DMS153 treated with DMSO at 0.1 percent for 48 hours (cell line): ENCODE measurements at regions not wholly inside any gene's neighbourhood (a gene's known extent, or its start where the extent isn't known, plus 50 kb on each side); places are given as distances from the start of the nearest gene placed in this dataset.

ENCODE experiments used
- DNase-seq: peaks from one replicate; lab custom pipeline; 2025; ENCODE audit not compliant: unreplicated experiment; lab: John Stamatoyannopoulos, UW

- no peak for DNase-seq
These were observed 784.6 kb downstream of the RNF144A start for GRCh38 chr2:7701791-7702190.

GRCh38 chr2:7703048-7703447 lies 785.8 kb downstream of the RNF144A start:
- DNase-seq: no peak

GRCh38 chr2:7703543-7704144 lies 786.4 kb downstream of the RNF144A start:
- DNase-seq: peak; percentile 71

- no peak for DNase-seq
These were observed 787.2 kb downstream of the RNF144A start for GRCh38 chr2:7704296-7704865.

GRCh38 chr2:7706791-7707190 lies 789.6 kb downstream of the RNF144A start:
- DNase-seq: no peak

- DNase-seq: no peak
These were observed 790.5 kb downstream of the RNF144A start for GRCh38 chr2:7707723-7708122.

- no peak for DNase-seq
These were observed 792.7 kb downstream of the RNF144A start for GRCh38 chr2:7709907-7710306.

GRCh38 chr2:7711167-7711566 lies 794.0 kb downstream of the RNF144A start:
- DNase-seq: no peak

GRCh38 chr2:7719876-7720275 lies 802.7 kb downstream of the RNF144A start:
- DNase-seq: no peak

GRCh38 chr2:7721413-7721995 lies 804.3 kb downstream of the RNF144A start:
- no peak for DNase-seq

GRCh38 chr2:7722212-7722910 lies 805.1 kb downstream of the RNF144A start:
- DNase-seq: no peak

- DNase-seq: no peak
These were observed 807.1 kb downstream of the RNF144A start for GRCh38 chr2:7724336-7724735.

GRCh38 chr2:7725171-7725849 lies 808.1 kb downstream of the RNF144A start:
- DNase-seq: no peak

GRCh38 chr2:7725850-7726242 lies 808.6 kb downstream of the RNF144A start:
- DNase-seq: no peak

- DNase-seq: no peak
These were observed 809.8 kb downstream of the RNF144A start for GRCh38 chr2:7726989-7727388.

- DNase-seq: no peak
These were observed 811.2 kb downstream of the RNF144A start for GRCh38 chr2:7728388-7728787.

GRCh38 chr2:7730449-7730848 lies 813.2 kb downstream of the RNF144A start:
- no peak for DNase-seq

- no peak for DNase-seq
These were observed 813.8 kb downstream of the RNF144A start for GRCh38 chr2:7730990-7731389.

- DNase-seq: no peak
These were observed 815.3 kb downstream of the RNF144A start for GRCh38 chr2:7732497-7732896.

GRCh38 chr2:7736646-7737305 lies 819.6 kb downstream of the RNF144A start:
- DNase-seq: no peak

GRCh38 chr2:7738596-7738995 lies 821.4 kb downstream of the RNF144A start:
- DNase-seq: no peak
